WTC11 (cell line): ENCODE measurements at regions not wholly inside any gene's neighbourhood (a gene's known extent, or its start where the extent isn't known, plus 50 kb on each side); places are given as distances from the start of the nearest gene placed in this dataset.

Experiments
- ATAC-seq: fragments of 200-7000 bp; cut with Tn5 transposase; 2 replicates; pipeline ENCODE4 v1.10.0; 2021; ENCODE audit warnings: mild to moderate bottlenecking, moderate library complexity
- CTCF ChIA-PET: fragments of 300-600 bp; sonication (Branson Sonifier 250); formaldehyde crosslinking; loops from one replicate; lab custom pipeline; 2021; ENCODE audit warnings: antibody characterized with exemption; lab: Charles Lee
- POLR2A ChIA-PET: fragments of 350-600 bp; sonication (Branson Sonifier 250); formaldehyde crosslinking; loops from one replicate; lab custom pipeline; 2021; ENCODE audit warnings: antibody characterized with exemption; lab: Charles Lee
- DNase-seq: peaks from one replicate; pipeline ENCODE4 v3.0.0; 2021; ENCODE audit warnings: low spot score
- H3K27ac Mint-ChIP-seq: 2 replicates; pipeline ENCODE4 v1.8.0; 2021; ENCODE audit warnings: mixed read lengths
- H3K27me3 Mint-ChIP-seq: 2 replicates; pipeline ENCODE4 v1.8.0; 2021; ENCODE audit warnings: low read depth, mild to moderate bottlenecking, moderate library complexity, mixed read lengths
- H3K36me3 Mint-ChIP-seq: 2 replicates; pipeline ENCODE4 v1.8.0; 2021; ENCODE audit warnings: mixed read lengths
- H3K4me1 Mint-ChIP-seq: 2 replicates; pipeline ENCODE4 v1.8.0; 2022; ENCODE audit warnings: mixed read lengths
- H3K4me3 Mint-ChIP-seq: 2 replicates; pipeline ENCODE4 v1.8.0; 2021; ENCODE audit warnings: mild to moderate bottlenecking, moderate library complexity, mixed read lengths
- H3K9me3 Mint-ChIP-seq: 2 replicates; pipeline ENCODE4 v1.8.0; 2021; ENCODE audit warnings: mixed read lengths
- CBFB ChIP-seq: sonication (generic); formaldehyde crosslinking; IDR thresholded peaks from 2 replicates; pipeline ENCODE4 v1.8.1; 2022; ENCODE audit warnings: mild to moderate bottlenecking, low read depth, missing genetic modification reagents
- CREB1 ChIP-seq: sonication (generic); formaldehyde crosslinking; IDR thresholded peaks from 2 replicates; pipeline ENCODE4 v1.8.0; 2023; ENCODE audit warnings: mild to moderate bottlenecking, missing genetic modification reagents
- EMX1 ChIP-seq: fragments of 250-450 bp; sonication (Bioruptor Pico); IDR thresholded peaks from 2 replicates; pipeline ENCODE4 v1.8.0; 2021; ENCODE audit warnings: mild to moderate bottlenecking
- ESRRA ChIP-seq: sonication (generic); formaldehyde crosslinking; IDR thresholded peaks from 2 replicates; pipeline ENCODE4 v1.8.1; 2022; ENCODE audit warnings: mild to moderate bottlenecking, missing genetic modification reagents, borderline replicate concordance
- ETV6 ChIP-seq: sonication (generic); formaldehyde crosslinking; IDR thresholded peaks from 2 replicates; pipeline ENCODE4 v1.8.1; 2022; ENCODE audit warnings: mild to moderate bottlenecking, missing genetic modification reagents
- FOXP1 ChIP-seq: sonication (generic); formaldehyde crosslinking; IDR thresholded peaks from 2 replicates; pipeline ENCODE4 v1.8.0; 2022; ENCODE audit warnings: missing genetic modification reagents, mild to moderate bottlenecking, moderate library complexity, borderline replicate concordance
- NFATC4 ChIP-seq: fragments of 250-450 bp; sonication (Bioruptor Pico); IDR thresholded peaks from 2 replicates; pipeline ENCODE4 v1.9.0; 2021; ENCODE audit warnings: mild to moderate bottlenecking
- NFE2L1 ChIP-seq: sonication (generic); formaldehyde crosslinking; IDR thresholded peaks from 2 replicates; pipeline ENCODE4 v1.8.1; 2023; ENCODE audit warnings: missing genetic modification reagents
- NFYB ChIP-seq: sonication (generic); formaldehyde crosslinking; conservative IDR thresholded peaks from 2 replicates; pipeline ENCODE4 v1.8.0; 2022; ENCODE audit warnings: low read depth, missing genetic modification reagents
- NR3C1 ChIP-seq: sonication (generic); formaldehyde crosslinking; conservative IDR thresholded peaks from 2 replicates; pipeline ENCODE4 v1.8.1; 2023; ENCODE audit warnings: low read depth, mild to moderate bottlenecking, missing genetic modification reagents
- SP1 ChIP-seq: sonication (generic); formaldehyde crosslinking; conservative IDR thresholded peaks from 2 replicates; pipeline ENCODE4 v1.8.1; 2022; ENCODE audit warnings: missing genetic modification reagents
- TCF7 ChIP-seq: sonication (generic); formaldehyde crosslinking; IDR thresholded peaks from 2 replicates; pipeline ENCODE4 v1.8.0; 2022; ENCODE audit warnings: mild to moderate bottlenecking, low read depth, missing genetic modification reagents, moderate library complexity
- ZNF219 ChIP-seq: sonication (generic); formaldehyde crosslinking; IDR thresholded peaks from 2 replicates; pipeline ENCODE4 v1.8.0; 2023; ENCODE audit warnings: missing genetic modification reagents, mild to moderate bottlenecking, borderline replicate concordance
- ZNF263 ChIP-seq: sonication (generic); formaldehyde crosslinking; IDR thresholded peaks from 2 replicates; pipeline ENCODE4 v1.8.1; 2022; ENCODE audit warnings: low read depth, mild to moderate bottlenecking, moderate library complexity, missing genetic modification reagents
- ZNF423 ChIP-seq: fragments of 250-450 bp; sonication (Bioruptor Pico); IDR thresholded peaks from 2 replicates; pipeline ENCODE4 v2.1.2; 2022; ENCODE audit warnings: mild to moderate bottlenecking, moderate library complexity
- TF ChIP-seq, protein P1 (sequence below): sonication (generic); formaldehyde crosslinking; IDR thresholded peaks from 2 replicates; pipeline ENCODE4 v1.8.0; 2022; ENCODE audit warnings: mild to moderate bottlenecking, missing genetic modification reagents
- TF ChIP-seq, protein P2 (sequence below): fragments of 250-450 bp; sonication (Bioruptor Pico); IDR thresholded peaks from 2 replicates; pipeline ENCODE4 v1.8.0; 2021; ENCODE audit warnings: mild to moderate bottlenecking
- TF ChIP-seq, protein P3 (sequence below): sonication (generic); formaldehyde crosslinking; IDR thresholded peaks from 2 replicates; pipeline ENCODE4 v1.8.0; 2023; ENCODE audit warnings: missing genetic modification reagents, mild to moderate bottlenecking, borderline replicate concordance
- TF ChIP-seq, protein P4 (sequence below): fragments of 250-450 bp; sonication (Bioruptor Pico); IDR thresholded peaks from 2 replicates; pipeline ENCODE4 v1.9.0; 2021; ENCODE audit warnings: mild to moderate bottlenecking
- TF ChIP-seq, protein P5 (sequence below): sonication (generic); formaldehyde crosslinking; IDR thresholded peaks from 2 replicates; pipeline ENCODE4 v1.8.0; 2022; ENCODE audit warnings: mild to moderate bottlenecking, missing genetic modification reagents

DNA sequence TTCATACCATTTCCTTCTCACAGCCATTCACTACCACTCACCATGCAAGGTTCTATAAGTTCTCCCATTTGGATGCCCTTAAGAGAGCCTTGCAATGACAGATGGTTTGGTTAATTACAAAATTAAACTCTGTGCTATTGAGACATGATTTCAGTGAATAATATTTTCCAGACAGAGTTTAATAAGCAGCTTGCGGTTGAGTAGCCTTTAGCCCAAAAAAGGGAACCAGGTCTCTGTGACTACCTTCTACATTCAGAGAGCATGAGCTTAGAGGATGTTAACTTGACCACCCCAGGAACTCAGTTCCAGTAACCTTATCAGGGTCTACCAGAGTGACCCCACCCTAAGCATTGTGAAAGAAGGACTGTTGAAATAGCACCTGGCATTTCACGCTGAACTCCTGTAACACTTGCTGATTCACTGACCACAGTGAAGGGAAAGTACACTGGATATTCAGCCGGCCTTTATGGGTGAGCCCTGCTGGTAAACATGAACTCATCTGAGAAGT, 1173.1 kb upstream of the ZEB2 start:
- CTCF ChIA-PET, result interaction anchor here (1.6 kb wide), 1 partner anchor 59 kb away, joined by 4 read pairs; no protein-coding TSS in a partner anchor
- peaks cover 2% of the 10 kb centered on the region for H3K4me1 Mint-ChIP-seq
- no peak overlapping the region for H3K27ac Mint-ChIP-seq
- TF ChIP-seq NFATC4 (CRISPR knock-in tag), result no peak
- TF ChIP-seq, protein P1, sequence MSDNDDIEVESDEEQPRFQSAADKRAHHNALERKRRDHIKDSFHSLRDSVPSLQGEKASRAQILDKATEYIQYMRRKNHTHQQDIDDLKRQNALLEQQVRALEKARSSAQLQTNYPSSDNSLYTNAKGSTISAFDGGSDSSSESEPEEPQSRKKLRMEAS (CRISPR knock-in tag), result no peak
- no peak for TF ChIP-seq ZNF219 (CRISPR knock-in tag)
- TF ChIP-seq, protein P2, sequence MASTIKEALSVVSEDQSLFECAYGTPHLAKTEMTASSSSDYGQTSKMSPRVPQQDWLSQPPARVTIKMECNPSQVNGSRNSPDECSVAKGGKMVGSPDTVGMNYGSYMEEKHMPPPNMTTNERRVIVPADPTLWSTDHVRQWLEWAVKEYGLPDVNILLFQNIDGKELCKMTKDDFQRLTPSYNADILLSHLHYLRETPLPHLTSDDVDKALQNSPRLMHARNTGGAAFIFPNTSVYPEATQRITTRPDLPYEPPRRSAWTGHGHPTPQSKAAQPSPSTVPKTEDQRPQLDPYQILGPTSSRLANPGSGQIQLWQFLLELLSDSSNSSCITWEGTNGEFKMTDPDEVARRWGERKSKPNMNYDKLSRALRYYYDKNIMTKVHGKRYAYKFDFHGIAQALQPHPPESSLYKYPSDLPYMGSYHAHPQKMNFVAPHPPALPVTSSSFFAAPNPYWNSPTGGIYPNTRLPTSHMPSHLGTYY (CRISPR knock-in tag), result no peak
- no peak for TF ChIP-seq CBFB (CRISPR knock-in tag)
- TF ChIP-seq ESRRA (CRISPR knock-in tag), result no peak
- TF ChIP-seq NFE2L1, result no peak
- no peak for TF ChIP-seq ZNF423 (CRISPR knock-in tag)
- no peak for TF ChIP-seq TCF7
- TF ChIP-seq ZNF263 (CRISPR knock-in tag), result no peak
- TF ChIP-seq, protein P3, sequence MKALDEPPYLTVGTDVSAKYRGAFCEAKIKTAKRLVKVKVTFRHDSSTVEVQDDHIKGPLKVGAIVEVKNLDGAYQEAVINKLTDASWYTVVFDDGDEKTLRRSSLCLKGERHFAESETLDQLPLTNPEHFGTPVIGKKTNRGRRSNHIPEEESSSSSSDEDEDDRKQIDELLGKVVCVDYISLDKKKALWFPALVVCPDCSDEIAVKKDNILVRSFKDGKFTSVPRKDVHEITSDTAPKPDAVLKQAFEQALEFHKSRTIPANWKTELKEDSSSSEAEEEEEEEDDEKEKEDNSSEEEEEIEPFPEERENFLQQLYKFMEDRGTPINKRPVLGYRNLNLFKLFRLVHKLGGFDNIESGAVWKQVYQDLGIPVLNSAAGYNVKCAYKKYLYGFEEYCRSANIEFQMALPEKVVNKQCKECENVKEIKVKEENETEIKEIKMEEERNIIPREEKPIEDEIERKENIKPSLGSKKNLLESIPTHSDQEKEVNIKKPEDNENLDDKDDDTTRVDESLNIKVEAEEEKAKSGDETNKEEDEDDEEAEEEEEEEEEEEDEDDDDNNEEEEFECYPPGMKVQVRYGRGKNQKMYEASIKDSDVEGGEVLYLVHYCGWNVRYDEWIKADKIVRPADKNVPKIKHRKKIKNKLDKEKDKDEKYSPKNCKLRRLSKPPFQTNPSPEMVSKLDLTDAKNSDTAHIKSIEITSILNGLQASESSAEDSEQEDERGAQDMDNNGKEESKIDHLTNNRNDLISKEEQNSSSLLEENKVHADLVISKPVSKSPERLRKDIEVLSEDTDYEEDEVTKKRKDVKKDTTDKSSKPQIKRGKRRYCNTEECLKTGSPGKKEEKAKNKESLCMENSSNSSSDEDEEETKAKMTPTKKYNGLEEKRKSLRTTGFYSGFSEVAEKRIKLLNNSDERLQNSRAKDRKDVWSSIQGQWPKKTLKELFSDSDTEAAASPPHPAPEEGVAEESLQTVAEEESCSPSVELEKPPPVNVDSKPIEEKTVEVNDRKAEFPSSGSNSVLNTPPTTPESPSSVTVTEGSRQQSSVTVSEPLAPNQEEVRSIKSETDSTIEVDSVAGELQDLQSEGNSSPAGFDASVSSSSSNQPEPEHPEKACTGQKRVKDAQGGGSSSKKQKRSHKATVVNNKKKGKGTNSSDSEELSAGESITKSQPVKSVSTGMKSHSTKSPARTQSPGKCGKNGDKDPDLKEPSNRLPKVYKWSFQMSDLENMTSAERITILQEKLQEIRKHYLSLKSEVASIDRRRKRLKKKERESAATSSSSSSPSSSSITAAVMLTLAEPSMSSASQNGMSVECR (CRISPR knock-in tag), result no peak
- H3K36me3 Mint-ChIP-seq, result no peaks in the 10 kb centered on the region
- ATAC-seq, result no peak
- no peaks in the 10 kb centered on the region for H3K9me3 Mint-ChIP-seq
- POLR2A ChIA-PET, result no interaction called here
- H3K27me3 Mint-ChIP-seq, result no peaks in the 10 kb centered on the region
- DNase-seq, result no peak
- H3K4me3 Mint-ChIP-seq, result no peak overlapping the region

DNA sequence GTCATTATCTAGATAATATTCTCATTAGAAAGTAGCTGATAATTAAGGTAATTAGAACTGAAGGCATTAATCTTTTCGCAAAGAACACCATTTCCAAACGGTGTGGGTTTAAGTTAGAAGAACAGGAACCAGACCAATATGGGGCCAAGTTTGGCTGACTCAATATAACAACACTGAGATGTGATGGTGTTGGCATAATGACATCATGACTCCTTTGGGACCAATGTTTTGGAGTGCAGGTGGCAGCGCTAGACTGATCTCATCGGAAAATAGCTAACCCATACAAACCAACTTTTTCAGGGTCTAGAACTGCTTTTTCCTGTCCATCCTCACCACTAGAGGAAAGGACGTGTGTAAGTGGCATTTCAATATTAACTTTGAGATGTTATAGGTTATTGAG, 1171.7 kb upstream of the ZEB2 start:
- H3K4me1 Mint-ChIP-seq, result peaks cover 14% of the 10 kb centered on the region
- H3K36me3 Mint-ChIP-seq, result no peaks in the 10 kb centered on the region
- ChIA-PET CTCF (interaction anchor here (1.6 kb wide), 1 partner anchor 61 kb away, joined by 4 read pairs; no protein-coding TSS in a partner anchor), POLR2A (no interaction called here)
- H3K9me3 Mint-ChIP-seq, result no peaks in the 10 kb centered on the region
- TF ChIP-seq FOXP1 (CRISPR knock-in tag) (no peak), ETV6 (CRISPR knock-in tag) (no peak), EMX1 (CRISPR knock-in tag) (no peak), SP1 (CRISPR knock-in tag) (no peak), NR3C1 (CRISPR knock-in tag) (no peak), NFYB (CRISPR knock-in tag) (no peak), TCF7 (no peak), CREB1 (CRISPR knock-in tag) (no peak)
- TF ChIP-seq, protein P1 (CRISPR knock-in tag), result no peak
- TF ChIP-seq, protein P4, sequence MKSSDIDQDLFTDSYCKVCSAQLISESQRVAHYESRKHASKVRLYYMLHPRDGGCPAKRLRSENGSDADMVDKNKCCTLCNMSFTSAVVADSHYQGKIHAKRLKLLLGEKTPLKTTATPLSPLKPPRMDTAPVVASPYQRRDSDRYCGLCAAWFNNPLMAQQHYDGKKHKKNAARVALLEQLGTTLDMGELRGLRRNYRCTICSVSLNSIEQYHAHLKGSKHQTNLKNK, result no peak
- TF ChIP-seq, protein P5, sequence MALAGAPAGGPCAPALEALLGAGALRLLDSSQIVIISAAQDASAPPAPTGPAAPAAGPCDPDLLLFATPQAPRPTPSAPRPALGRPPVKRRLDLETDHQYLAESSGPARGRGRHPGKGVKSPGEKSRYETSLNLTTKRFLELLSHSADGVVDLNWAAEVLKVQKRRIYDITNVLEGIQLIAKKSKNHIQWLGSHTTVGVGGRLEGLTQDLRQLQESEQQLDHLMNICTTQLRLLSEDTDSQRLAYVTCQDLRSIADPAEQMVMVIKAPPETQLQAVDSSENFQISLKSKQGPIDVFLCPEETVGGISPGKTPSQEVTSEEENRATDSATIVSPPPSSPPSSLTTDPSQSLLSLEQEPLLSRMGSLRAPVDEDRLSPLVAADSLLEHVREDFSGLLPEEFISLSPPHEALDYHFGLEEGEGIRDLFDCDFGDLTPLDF (CRISPR knock-in tag), result no peak
- no peak overlapping the region for H3K27ac Mint-ChIP-seq
- H3K4me3 Mint-ChIP-seq, result no peak overlapping the region
- no peak for ATAC-seq
- no peak for DNase-seq
- H3K27me3 Mint-ChIP-seq, result no peaks in the 10 kb centered on the region
